ENCODE measurements at regions not wholly inside any gene's neighbourhood (a gene's known extent, or its start where the extent isn't known, plus 50 kb on each side); places are given as distances from the start of the nearest gene placed in this dataset.
"Not testable (repeated sequence)": the region's sequence is repeated elsewhere in the genome, so short reads cannot be mapped to it uniquely, and the experiment has no call there.

DNA sequence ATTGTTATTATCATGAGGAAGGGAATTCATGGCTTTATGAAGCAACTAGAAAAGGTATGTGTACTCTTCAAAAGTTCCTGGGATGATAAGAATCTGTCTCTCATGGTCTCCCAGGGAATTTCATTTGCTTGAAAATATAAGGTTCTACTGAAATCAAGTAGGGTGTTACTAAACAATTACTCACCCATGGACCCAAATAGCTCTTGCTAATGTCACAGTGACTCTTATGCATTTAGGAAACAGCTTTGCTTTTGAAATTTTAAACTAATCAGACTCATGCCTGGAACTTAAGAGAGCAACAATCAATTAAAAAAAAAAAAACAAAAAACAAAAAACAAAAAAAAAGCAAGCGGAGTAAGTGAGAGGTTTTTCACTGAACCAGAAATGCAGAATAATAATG lies 1546.3 kb upstream of the TENM4 start:
- DNase-seq, result no peak

DNA sequence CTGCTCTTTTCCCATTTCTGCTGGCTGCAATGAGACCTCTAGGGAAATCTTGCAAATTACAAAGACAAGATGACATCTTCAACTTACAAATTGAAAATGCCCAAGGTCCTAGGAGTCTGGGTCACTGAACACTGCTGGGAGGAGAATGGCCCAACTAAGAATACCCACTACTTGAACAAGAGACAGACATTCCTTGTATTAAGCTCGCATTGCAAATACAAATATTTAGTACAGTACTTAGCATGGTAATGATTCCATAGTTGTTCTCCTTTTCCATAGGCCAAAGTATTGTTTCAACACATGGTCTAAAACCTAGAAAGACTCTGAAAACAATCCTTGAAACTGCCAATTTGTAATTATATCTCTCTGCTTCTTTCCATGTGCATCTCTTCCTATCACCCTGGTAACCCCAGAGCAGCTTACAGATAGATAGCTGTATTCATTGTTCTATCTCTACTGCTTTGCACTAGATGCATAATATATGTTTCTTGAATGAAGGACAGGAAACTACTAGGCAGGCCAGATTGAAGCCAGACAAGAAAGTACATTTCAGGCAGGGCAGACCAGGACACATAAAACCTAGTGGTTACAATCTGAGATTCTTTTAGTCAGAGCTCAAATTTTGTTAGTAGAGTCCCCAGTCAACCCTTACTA lies 1545.7 kb upstream of the TENM4 start:
- DNase-seq, result no peak

DNA sequence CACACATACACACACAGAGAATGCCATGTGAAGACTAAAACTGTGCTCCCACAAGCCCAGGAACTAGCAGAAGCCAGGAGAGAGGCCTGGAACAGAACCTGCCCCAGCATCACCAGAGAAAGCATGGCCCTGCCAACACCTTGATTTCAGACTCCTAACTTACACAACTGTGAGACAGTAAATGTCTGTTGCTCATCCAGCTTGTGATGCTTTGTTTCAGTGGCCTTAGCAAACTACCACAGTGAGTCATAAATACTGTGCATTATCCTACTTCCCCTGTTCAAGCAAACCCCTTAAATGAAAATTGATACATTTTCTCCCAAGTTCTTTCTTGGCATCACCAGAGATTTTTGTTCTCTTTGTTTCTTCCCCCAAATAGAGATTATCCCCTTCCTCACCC lies 1539.4 kb upstream of the TENM4 start:
- peak; percentile 27 for DNase-seq

DNA sequence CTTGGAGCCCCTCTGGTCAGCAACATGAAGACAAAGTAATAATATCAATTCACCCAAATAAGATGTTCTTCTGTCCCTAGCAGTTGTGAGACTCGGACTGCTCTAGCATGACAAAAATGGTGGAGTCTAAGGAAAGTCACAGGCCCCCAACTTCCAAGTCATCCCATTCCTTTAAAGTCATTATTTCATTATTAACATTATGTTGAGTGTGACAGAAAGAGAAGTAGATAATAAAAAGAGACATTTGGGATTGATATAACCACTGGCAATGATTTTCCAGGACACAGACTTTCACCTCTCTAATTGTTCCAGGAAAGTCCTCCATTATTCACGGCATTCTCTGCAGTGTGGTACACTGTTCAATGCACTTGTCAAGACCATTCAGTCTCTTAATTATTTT lies 1533.0 kb upstream of the TENM4 start:
- no peak for DNase-seq

DNA sequence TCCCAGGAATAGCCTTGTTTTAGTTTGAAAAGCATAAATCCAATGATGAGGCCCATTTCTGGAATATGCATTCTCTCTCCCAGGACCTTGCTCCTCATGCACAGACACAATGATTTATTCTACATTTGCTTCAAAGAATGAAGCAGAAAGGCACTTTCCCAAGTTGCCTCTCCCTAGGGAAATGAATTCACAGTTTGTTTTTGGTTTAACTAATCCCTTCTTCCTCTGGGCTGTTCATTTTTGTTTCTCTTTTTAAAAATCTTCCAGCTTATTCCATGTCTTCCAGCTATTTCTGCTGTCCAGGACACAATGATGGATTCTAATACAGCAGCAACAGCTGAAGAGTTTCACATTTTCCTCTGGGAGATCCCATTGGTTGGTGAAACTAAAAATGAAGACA lies 1529.2 kb upstream of the TENM4 start:
- no peak for DNase-seq

DNA sequence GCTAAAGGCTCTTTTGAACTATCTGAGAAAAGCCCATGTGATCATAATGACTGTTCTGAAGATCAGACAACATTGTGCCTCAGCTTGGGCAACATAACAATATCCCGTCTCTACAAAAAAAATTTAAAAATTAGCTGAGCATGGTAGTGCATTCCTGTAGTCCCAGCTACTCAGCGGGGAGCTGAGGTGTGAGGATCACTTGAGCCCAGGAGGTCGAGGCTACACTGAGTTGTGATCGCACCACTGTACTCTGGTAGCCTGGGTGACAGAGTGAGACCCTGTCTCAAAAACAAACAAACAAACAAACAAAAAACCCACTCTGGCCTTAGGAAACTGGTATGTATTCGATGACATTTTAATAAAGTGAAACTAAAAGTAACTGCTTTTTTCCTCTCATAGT lies 1526.8 kb upstream of the TENM4 start:
- no peak for DNase-seq

DNA sequence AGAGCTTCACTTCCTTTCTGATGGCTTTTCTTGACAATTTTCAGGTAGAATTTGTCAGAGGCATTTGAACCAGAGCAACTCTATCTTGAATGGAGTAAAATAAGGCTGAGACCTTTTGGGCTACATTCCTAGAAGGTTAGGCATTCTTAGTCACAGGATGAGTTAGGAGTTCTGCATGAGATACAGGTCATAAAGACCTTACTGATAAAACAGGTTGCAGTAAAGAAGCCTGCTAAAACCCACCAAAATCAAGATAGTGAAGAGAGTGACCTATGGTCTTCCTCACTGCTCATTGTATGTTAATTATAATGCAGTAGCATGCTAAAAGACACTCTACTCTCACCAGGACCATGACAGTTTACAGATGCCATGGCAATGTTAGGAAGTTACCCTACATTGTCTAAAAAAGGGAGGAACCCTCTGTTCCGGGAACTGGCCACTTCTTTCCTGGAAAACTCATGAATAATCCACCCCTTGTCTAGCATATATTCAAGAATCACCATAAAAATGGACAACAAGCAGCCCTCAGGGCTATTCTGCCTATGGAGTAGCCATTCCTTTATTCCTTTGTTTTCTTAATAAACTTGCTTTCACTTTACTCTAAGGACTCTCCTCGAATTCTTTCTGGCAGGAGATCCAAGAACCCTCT lies 1519.7 kb upstream of the TENM4 start:
- no peak for DNase-seq

DNA sequence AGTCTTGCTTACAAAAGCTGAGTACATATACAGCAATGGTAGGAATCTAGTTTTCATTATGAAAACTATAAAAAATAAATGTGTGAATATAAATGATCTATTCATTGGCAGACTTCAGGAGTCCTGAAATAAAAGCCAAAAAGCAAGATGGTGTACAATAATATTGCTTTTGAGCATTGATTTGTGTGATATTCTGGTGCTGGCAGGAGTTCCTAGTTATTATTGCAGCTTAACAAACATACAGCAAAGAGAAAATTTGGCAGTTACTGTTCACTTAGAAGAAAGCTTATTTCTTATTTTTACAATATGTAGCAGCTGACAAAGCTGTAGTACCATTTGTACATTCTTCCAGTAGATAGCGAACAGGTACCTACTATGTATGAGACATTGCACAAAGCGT lies 1518.9 kb upstream of the TENM4 start:
- no peak for DNase-seq

DNA sequence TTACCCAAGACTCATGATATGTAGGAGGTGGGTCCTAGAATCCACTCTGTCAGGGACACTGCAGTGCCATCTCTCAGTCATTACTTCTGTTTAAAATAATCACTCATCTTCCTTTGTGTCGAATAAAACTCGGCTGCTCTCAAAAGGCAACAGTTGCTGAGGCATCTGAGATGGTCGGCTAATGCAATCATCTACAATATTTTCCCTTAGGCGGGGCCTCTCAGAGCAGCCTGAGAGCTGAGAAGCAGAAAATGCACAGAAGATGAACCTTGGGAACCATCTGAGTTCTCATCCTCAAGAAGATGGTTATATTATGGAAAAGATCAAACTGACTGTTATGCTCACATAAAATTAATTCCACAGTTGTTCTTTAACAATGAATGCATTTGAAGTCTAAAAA lies 1518.2 kb upstream of the TENM4 start:
- no peak for DNase-seq

DNA sequence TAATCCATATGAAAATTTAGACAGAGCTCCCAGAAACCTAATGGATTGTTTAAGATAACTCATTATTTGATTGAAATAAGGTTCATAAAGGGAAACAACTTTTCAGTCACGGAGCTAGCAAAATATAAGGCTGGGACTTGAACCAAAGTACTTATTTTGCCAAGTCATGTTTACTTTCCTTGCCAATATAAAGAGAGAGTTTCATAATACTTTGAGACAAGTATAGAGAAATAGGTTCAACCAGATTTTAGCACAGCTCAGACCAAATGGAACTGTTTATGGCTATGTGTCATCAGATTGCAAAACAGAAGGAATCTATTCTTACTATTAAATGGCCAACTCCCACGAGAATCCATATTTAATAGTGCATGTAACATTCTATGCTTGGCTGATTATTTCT lies 1517.5 kb upstream of the TENM4 start:
- no peak for DNase-seq

DNA sequence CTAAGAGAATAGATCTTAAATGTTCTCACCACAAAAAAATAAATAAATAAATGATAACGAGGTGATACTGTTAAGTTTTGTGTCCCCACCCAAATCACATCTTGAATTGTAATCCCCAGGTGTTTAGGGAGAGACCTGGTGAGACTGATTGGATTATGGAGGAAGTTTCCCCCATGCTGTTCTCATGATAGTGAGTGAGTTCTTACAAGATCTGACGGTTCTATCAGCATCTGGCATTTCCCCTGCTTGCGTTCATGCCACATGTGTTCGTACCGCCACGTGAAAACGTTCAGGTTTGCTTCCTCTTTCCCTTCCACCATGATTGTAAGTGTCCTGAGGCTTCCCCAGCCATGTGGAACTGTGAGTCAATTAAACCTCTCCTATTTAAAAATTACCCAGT lies 1514.8 kb upstream of the TENM4 start:
- DNase-seq, result no peak

DNA sequence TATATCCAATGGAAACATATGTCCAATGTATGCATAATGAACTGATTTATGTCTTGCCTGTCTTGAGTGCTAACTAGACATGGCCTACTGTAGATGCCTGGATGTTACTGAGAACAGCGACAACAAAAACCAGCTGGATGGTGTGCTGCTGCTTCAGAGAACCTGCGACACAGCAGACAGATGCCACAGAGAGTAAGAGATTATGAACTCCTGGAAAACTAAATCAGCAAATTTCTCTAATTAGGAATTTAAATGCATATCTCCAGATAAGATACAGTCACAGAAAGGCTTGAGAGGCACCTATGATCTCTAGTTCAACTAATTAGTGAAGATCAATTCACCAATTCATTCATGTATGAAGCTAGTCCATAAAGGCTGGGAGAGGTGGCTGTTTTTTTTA lies 1508.0 kb upstream of the TENM4 start:
- no peak for DNase-seq

DNA sequence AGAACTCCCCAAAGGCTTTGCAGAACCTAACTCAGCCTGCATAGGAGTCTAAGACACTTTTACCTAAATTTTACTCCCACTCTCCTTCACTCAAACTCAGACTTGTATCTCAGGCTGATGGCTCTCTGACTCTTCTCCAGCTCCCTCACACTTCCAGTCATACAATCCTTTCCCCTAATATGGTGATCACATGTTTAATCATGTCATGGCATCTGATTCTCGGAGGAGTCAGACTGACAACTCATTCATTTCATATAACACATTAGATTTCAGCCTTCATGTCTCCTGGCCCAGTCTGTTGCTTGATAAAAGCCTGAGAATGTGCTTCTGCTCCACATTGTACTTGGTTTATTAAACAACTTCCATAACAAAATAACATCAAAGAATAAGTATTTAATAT lies 1503.9 kb upstream of the TENM4 start:
- DNase-seq, result no peak

DNA sequence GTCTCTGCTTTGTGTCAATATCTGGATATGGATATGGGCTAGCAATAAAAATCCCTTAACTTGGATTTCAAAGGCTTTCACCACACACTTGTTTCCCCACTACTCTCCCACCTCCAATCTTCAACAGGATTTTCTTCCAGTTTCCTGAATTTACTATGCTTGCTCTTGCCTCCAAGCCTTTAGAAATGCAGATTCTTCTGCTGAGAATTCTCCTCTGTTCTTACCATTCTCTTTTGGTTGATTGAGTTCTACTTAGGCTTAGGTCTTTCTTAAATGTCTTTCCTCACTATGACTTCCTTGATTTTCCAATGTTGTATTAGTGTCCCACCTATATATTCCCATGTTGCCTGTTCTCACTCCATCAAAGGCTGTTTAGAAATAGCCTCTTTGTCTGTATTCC lies 1502.4 kb upstream of the TENM4 start:
- DNase-seq, result no peak

DNA sequence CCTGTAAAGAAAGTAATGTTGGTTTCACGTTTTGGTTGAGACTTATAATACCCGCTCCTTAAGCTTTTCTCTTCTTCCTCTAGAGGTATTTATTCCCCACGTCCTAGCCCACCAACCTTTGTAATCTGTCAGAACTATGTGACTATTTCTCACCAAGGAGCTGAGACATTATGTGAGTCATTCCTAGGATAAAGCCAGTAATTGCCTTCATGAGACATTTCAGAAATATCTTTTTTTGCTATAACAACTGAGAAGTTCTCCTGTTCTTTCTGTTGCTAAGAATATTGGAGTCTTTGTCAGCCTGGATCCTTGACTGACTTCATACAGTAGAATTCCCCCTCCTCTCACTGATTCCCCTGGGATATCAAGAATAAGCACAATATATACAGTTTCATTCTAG lies 1497.0 kb upstream of the TENM4 start:
- DNase-seq, result no peak

DNA sequence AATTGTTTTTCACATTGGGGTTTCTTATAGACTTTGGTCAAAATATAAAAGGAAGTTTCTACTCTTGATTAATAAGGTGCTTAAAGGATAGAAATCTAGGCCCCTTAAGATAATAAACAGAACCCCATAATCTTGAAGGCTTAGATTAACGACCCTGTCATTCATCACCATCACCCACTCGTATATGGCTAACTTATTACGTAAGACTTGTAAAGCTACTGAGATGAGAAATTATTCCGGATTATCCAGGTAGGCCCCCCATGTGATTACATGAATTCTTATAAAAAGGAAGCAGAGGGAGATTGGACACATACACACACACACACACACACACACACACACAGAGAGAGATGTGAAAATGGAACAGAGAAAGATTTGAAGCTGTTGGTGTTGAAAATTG lies 1489.2 kb upstream of the TENM4 start:
- DNase-seq, result no peak

DNA sequence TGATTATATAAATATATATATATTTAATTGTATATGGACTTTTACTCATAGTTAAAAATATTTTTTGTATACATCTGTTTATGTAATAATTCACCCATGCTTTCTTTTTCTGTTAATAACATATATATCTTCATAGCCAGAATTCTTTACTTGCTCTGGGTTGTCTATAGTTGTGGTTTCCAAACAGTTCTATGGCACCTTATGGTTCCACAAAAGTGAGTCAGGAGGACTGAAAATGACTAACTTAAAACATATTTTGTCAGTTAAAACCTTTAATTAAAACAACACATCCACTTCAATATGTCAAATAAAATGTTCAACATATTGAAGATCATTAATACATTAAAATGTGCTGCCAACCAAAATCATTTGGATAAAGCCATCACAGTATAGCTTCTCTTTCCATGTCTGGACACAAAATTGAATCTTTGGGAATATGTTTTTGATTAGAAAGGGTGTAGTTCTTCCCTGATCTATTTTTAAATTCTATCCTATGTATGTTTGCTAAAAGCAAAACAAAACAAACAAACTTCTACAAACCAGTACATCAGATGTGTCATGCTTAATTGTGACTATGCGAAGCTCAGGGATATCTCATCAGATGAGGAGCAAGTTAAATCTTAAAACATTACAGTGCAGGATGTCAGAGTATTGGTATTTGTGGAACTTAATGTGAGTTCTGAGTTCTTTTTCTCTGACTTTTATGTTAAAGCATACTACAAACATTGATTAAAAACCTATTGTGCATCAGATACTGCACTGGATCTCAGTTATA lies 1488.4 kb upstream of the TENM4 start:
- no peak for DNase-seq

DNA sequence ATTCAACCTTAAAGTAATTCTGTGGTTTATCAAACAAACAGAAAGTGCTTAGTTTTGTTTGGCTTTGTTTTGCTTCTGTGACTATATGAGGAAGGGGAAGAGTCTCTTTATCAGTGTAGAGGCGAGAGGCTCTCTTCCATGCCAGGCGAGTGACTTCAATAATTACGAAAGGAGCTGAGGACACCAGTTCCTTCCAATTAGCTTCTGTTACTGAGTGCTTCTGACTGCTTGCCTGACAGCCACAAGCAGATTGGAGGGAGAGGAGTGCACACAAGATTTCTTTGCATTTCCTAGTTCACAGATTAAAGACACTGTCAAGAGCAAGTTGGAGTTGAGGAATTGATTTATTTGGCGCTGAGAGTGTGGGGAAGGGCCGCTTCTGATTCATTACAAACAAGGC lies 1484.5 kb upstream of the TENM4 start:
- DNase-seq, result no peak

DNA sequence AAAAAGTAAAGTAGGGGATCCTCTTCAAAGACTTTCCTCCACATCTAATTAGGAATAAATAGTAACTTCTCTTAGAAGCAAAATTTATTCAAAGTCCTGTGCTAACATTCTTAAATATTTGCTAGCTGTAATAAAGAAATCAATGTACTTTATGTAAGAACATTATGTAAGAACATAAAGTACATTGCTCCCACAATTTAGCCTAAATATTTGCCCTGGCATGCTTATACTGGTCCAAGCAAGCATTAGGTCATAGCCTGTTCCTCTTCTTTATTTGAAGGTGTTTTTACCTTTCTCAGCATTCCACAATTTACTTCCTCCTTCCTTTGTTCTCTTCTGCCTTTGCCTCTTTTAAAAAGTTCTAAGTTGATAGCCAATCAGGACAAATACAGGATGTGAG lies 1480.5 kb upstream of the TENM4 start:
- not testable (repeated sequence) for DNase-seq

DNA sequence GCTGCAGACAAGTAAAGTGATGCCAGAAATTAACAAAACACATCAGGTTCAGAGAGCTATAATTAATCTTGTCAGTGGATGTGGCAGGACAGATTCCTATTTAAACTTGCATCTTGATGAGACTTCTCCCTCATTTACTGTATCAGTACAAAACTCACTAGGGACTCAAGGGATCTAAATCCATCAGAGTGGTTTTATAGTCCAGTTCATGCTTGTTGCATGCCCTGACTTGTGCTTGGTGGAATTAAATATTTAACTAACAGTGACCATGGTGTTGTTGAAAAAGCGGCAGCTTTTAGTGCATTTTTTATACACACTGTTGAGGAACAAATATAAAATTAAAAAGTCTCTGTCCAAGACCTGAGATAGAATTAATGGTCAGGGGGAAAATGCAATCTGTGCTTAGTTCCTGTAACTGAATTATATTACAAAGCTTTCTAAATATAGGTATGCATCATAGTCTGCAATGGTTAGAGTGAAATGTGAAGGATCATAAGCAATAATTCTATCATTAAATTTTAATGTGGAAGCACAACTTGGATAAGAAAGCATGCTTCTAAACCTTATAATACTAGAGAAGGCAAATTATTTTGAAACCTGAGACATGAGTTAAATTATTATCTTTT lies 1475.5 kb upstream of the TENM4 start:
- DNase-seq, result no peak

DNA sequence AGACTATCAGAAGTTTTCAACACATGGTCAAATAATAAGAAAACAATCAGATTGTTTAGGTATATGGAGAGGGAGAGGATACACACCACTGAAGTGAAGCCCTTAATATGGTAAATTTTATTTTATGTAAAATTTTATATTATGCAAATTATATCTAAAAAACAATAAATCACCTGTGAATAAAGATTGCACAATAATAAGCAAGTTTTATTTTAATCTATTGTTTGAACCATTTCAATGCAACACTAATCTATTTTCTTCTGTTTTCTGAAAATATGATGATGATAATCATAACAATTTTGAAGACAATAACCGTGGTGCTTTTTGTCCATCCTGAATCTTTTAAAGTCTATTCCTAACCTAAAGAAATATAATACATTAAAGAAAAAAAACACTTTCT lies 1473.5 kb upstream of the TENM4 start:
- no peak for DNase-seq

DNA sequence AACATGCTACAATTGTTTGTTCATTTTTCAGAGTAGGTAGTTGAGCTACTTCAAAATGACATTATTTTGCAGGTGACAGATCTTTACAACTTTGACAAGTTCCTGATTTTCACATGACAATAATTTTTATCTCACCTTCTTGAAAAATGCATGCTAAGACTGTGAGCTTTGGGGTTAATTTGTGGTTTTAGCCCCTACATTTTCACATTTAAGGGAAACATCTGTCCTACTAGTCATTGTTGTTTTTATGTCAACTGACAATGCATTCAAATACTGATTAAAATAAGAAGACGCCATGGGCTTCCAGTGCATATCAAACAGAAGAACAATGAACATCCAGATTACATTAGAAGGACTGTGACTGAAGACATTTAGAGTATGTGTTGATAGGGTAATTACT lies 1470.8 kb upstream of the TENM4 start:
- no peak for DNase-seq

DNA sequence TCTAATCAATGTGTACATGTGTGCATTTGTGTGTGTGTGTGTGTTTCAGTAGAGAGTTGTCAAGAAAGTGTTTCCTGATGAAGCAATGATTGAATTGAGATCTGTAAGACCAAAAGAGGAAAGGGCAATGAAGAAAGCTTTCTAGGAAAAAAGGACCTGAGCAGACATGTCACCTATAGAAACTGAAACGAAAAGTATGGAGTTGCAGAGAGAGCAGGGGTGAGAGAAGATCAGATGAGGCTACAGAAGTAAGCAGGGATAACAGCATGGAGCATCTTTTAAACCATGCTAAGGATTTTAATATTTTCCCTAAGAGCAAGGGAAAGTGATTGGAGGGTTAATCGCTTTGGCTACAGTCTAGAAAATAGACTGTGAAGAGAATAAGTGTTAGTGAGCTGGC lies 1459.4 kb upstream of the TENM4 start:
- peak; percentile 77 for DNase-seq

DNA sequence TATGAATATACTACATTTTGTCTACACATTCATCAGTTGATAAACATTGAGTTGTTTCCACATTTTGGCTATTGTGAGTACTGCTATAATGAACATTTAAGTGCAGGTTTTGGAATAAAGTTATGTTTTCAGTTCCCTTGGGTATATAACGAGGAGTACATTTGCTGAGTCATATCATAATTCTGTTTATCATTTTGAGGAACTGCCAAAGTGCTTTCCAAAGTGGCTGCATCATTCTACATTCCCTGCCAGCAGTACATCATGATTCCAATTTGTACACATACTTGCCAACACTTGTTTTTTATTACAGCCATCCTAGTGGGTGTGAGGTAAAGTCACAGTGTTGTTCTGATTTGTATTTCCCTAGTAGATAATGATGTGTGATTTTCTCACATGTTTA lies 1458.6 kb upstream of the TENM4 start:
- DNase-seq, result peak; percentile 81
